Brain microvascular endothelial cell (primary cell): ENCODE measurements at regions not wholly inside any gene's neighbourhood (a gene's known extent, or its start where the extent isn't known, plus 50 kb on each side); places are given as distances from the start of the nearest gene placed in this dataset.

ENCODE experiments used
- DNase-seq: peaks from one replicate; pipeline ENCODE4 v3.0.0-alpha.2; 2020
- H3K27ac ChIP-seq: fragments of 250-450 bp; sonication (Bioruptor Pico); 2 replicates; pipeline ENCODE4 v1.5.1; 2020; ENCODE audit warnings: mild to moderate bottlenecking, moderate library complexity
- H3K27me3 ChIP-seq: fragments of 250-450 bp; sonication (Bioruptor Pico); replicated peaks from 2 replicates; pipeline ENCODE4 v1.5.1; 2020; ENCODE audit warnings: mild to moderate bottlenecking
- H3K36me3 ChIP-seq: fragments of 250-450 bp; sonication (Bioruptor Pico); replicated peaks from 2 replicates; pipeline ENCODE4 v1.5.1; 2020; ENCODE audit warnings: mild to moderate bottlenecking
- H3K4me3 ChIP-seq: 2 replicates; pipeline ENCODE4 v1.5.1; 2011; ENCODE audit warnings: low read depth, mild to moderate bottlenecking, control low read depth, low read length, moderate library complexity
- in situ Hi-C: cut with HindIII; loops from 2 replicates; pipeline ENCODE4 v1.10.0; 2017; ENCODE audit warnings: low sequenced_read_pairs, low pct_ligation_motif_present
- TF ChIP-seq, protein P1 (sequence below): IDR thresholded peaks from 2 replicates; pipeline ENCODE4 v1.5.1; 2011; ENCODE audit warnings: low read depth, mild to moderate bottlenecking, moderate library complexity, low read length, control low read depth, inconsistent platforms; ENCODE audit errors: missing control alignments

- H3K36me3 ChIP-seq: no peaks in the 10 kb centered on the region
- TF ChIP-seq, protein P1, sequence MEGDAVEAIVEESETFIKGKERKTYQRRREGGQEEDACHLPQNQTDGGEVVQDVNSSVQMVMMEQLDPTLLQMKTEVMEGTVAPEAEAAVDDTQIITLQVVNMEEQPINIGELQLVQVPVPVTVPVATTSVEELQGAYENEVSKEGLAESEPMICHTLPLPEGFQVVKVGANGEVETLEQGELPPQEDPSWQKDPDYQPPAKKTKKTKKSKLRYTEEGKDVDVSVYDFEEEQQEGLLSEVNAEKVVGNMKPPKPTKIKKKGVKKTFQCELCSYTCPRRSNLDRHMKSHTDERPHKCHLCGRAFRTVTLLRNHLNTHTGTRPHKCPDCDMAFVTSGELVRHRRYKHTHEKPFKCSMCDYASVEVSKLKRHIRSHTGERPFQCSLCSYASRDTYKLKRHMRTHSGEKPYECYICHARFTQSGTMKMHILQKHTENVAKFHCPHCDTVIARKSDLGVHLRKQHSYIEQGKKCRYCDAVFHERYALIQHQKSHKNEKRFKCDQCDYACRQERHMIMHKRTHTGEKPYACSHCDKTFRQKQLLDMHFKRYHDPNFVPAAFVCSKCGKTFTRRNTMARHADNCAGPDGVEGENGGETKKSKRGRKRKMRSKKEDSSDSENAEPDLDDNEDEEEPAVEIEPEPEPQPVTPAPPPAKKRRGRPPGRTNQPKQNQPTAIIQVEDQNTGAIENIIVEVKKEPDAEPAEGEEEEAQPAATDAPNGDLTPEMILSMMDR: no peak
- H3K27me3 ChIP-seq: no peaks in the 10 kb centered on the region
Measured at GRCh38 chr2:600542-601386, 76.4 kb downstream of the TMEM18 start.

DNA sequence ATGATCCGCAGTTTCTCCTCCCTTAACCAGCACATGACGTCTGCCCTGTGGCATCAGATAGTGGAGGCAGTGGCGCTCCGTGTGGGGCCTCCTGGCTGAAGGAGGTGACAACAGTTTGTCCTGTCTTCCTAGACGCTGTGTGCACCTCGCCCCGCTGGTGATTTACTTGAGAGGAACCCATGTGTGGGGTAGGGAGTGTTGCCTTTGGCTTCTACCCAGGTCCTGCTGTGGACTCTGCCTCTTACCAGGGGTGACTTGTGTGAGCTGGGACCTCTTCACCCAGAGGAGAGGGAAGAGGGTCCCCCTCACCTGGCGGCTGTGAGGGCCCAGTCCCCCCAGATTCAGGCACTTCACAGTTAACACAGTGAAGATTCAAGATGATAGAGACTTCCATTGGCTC is 77.6 kb downstream of the TMEM18 start:
- in situ Hi-C loops: no loop called here
- DNase-seq: no peak
- TF ChIP-seq, protein P1: no peak
- Histone ChIP-seq H3K27me3 (no peaks in the 10 kb centered on the region), H3K27ac (no peak overlapping the region), H3K4me3 (no peak overlapping the region), H3K36me3 (no peaks in the 10 kb centered on the region)

More at GRCh38 chr2:600542-601386, 76.4 kb downstream of the TMEM18 start:
- no peak overlapping the region for H3K27ac ChIP-seq
- DNase-seq: no peak
- in situ Hi-C loops: no loop called here
- H3K4me3 ChIP-seq: no peak overlapping the region

DNA sequence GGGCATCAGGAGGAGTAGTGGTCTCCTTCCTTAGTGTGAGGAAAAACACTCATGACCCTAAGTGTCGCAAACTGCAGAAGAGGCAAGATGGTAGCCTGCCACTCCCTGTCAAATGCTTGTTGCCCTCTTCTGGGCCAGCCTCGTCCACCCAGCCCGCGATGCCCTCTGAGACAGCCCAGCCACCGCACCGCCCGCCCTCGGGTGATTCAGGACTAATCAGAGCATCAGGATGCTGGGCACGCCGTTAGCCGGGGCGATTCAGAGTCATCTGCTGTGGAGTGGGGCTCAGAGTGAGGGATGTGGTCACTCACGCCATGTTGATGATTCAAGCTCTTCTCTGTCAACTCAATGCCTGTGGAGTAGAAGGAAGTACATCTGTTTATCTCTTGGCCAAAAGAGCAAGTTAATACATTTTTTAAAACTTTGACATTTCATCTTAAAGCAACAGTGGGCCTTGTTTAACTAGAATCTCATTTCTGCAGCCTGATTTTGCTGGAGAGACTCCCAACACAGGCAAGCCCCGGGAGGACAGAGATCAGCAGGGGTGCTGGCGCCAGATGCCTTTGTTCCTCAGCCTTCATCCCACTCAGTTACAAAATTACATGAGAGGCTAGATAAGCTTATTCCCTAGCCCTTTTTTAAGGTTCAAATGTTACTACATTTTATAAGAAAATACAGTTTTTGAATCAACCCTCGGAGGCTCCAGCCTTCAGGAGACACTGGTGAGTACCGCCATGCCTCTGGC is 79.0 kb downstream of the TMEM18 start:
- no peaks in the 10 kb centered on the region for H3K27me3 ChIP-seq
- H3K36me3 ChIP-seq: no peaks in the 10 kb centered on the region
- H3K27ac ChIP-seq: no peak overlapping the region
- TF ChIP-seq, protein P1: no peak
- peak; percentile 13 for DNase-seq
- in situ Hi-C loops: no loop called here
- no peak overlapping the region for H3K4me3 ChIP-seq

DNA sequence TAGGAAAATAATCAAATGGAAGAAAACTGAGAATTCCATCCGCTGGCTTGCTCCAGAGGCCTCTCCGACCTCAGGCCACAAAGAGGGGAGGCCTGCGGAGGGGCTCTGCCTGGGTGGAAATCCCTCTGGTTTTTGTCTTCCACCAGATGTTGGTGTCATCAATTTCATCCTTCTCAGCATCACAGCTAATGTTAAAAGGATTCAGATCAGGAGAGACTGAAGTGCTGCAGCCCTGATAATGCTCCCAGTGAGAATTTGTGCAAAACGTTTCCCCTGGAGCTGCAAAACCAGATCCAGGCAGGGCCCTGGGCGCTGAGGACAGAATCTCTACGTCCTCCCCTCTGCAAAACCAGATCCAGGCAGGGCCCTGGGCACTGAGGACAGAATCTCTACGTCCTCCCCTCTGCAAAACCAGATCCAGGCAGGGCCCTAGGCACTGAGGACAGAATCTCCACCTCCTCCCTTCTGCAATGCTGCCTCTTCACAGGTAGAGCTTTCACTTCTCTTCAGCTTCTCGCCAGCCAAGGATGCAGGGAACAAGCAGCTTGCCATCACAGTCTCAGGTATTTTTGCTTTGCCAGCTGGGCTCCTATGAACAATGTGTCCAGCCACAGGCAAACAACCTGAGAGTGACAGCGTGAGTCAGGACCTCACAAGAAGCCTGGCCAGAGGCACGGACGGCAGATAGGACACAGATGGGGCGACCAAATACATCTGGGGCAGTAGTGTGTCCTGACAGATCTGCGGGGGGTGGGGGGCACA is 81.2 kb downstream of the TMEM18 start:
- TF ChIP-seq, protein P1: no peak
- Histone ChIP-seq H3K4me3 (no peak overlapping the region), H3K27me3 (no peaks in the 10 kb centered on the region), H3K27ac (no peak overlapping the region), H3K36me3 (no peaks in the 10 kb centered on the region)
- in situ Hi-C loops: no loop called here
- no peak for DNase-seq

GRCh38 chr2:595141-595815 is 81.9 kb downstream of the TMEM18 start:
- Histone ChIP-seq H3K27ac (no peak overlapping the region), H3K27me3 (no peaks in the 10 kb centered on the region), H3K36me3 (no peaks in the 10 kb centered on the region), H3K4me3 (no peak overlapping the region)
- DNase-seq: no peak
- TF ChIP-seq, protein P1: no peak
- in situ Hi-C loops: no loop called here
